NOMO-1 treated with DMSO at 0.1 percent for 48 hours (cell line): ENCODE measurements at regions not wholly inside any gene's neighbourhood (a gene's known extent, or its start where the extent isn't known, plus 50 kb on each side); places are given as distances from the start of the nearest gene placed in this dataset.
"Not testable (repeated sequence)": the region's sequence is repeated elsewhere in the genome, so short reads cannot be mapped to it uniquely, and the experiment has no call there.

Source experiments
- DNase-seq: peaks from one replicate; lab custom pipeline; 2025; ENCODE audit not compliant: unreplicated experiment; lab: John Stamatoyannopoulos, UW

GRCh38 chr6:15016813-15017212 is 229.1 kb upstream of the JARID2 start:
- no peak for DNase-seq

DNA sequence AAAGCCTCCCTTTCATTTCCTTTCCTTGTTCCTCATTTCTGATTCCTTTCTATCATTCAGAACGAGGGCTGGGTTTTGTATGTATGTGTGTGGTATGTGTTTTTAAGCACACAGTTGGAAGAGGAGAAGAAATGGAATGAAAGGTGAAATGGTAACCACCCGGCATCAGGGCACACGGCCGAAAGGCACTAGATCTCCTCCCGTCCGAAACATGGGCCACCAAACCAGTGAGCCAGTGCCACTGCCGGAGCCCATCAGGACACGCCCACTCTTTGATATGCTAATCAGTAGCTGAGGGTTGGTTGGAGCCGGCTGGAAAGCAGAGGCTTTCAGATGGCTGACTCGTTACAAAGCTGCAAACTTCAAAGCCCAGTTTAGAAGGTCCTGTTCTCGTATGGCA is 228.6 kb upstream of the JARID2 start:
- DNase-seq = peak; percentile 65

DNA sequence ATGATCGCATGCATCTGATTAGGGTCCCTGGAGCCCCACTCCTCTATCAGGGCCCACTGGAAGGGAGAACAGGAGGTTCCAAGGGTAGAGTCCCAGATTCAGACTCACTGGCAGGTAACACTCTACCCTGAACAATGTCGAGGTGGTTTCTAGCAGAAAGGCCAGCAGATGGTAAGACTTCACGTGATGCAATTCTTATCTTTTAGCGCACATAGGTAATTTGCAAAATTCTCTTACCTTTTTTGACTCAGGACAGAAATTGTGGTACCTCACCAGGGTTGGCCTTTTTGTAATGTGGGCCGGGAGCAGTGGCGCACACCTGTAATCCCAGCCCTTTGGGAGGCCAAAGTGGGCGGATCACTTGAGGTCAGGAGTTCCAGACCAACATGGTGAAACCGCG is 228.1 kb upstream of the JARID2 start:
- no peak for DNase-seq

DNA sequence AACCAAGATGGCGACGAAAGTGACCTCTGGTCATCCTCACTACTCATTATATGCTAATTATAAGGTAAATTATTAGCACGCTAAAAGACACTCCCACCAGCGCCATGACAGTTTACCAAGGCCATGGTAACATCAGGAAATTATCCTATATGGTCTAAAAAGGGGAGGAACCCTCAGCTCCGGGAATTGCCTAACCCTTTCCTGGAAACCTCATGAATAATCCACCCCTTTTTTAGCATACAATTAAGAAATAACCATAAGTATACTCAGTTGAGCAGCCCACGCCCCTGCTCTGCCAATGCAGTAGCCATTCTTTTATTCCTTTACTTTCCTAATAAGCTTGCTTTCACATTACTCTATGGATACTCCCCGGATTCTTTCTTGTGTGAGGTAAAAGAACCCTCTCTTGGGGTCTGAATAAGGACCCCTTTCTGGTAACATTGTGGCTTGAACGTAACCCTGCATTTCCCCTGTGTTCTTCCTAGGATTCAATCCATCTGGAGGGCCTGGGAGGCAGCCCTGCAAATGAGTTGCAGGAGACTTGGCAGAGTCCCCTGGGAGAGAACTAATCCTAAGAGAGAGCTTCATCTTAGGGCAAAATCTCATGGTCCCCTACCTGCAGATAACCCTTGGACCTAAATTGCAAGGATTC is 225.6 kb upstream of the JARID2 start:
- no peak for DNase-seq

- DNase-seq = no peak
Observed at GRCh38 chr6:15021074-15021473, 224.8 kb upstream of the JARID2 start.

- not testable (repeated sequence) for DNase-seq
Observed at GRCh38 chr6:15023018-15023417, 222.9 kb upstream of the JARID2 start.

DNA sequence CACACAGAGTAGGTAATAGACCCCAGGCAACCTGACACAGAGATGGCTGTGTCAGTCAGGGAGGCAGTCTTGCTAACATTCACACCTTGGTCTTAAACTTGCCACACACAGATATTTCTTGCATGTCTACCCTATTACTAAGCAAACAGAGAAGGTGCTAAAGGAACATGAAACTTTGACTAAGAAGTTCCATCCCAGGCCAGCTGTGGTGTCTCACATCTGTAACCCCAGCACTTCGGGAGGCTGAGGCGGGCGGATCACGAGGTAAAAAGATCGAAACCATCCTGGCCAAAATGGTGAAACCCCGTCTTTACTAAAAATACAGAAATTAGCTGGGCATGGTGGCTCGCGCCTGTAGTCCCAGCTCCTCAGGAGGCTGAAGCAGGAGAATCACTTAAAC is 222.4 kb upstream of the JARID2 start:
- no peak for DNase-seq

DNA sequence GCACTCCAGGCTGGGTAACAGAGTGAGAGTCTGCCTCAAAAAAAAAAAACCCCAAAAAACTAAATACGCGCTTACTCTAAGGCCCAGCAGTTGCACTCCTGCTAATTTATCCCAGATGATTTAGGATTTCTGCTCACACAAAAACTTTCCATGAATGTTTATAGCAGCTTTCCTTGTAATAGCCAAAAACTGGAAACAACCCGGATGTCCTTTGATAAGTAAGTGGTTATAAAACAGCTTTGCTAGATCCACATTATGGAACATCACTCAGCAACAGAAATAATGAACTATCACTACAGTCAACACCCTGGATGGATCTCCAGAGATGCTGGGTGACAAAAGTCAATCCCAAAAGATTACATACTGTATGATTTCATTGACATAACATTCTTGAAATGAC is 220.4 kb upstream of the JARID2 start:
- no peak for DNase-seq

DNA sequence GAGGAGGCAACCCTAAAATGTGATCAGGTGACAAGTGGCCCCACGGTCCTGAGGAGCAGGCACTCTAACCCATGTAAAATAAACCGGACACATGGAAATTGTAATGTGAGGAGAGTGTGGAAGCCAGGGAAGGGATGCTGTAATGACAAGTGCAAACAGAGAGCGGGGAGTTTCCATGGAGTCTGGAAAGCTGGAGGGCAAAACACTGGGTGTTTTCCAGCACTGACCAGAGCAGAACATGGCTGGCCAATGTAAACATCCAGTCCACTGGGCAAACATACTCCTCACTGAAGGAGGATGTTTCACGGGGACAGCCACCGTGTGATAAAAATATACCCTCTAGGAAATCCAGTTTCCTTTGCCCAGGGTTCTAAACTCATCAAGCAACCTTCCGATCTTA is 219.0 kb upstream of the JARID2 start:
- no peak for DNase-seq

DNA sequence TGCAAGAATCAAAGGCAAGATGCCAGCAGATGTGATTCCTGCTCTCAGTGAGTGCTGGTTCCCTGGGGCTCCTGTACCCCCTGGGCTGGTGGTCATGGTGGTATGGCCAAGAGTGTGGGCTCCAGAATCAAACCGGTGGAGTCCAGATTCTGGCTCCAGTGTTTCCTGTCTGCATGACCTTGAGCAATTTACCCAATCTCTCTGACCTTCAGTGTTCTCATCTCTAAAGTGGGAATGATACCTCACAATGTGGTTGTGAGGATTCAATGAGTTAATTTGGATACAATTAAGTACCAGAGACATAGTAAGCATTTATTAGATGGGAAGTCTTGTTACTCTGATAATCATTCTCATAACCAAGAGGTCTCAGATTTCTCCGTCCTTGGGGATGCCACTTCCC is 218.4 kb upstream of the JARID2 start:
- DNase-seq = no peak

DNA sequence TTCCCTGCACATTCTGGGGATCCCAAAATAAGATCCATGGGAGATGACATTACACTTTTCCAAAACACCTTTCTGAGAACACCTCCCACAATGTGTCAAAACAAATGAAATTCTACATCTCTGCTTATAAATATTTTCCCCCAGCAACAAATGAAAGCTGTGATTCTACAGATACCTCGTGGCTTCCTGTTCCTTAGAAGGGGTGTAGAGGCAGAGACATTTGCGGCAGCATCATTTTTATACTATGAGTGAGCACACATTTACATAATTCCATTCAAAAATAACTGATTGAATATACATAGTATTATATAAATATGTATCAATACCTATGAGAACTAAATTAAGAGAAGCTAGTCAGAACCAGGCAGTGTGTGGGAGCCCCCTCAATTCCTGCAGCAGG is 213.9 kb upstream of the JARID2 start:
- DNase-seq = no peak

DNA sequence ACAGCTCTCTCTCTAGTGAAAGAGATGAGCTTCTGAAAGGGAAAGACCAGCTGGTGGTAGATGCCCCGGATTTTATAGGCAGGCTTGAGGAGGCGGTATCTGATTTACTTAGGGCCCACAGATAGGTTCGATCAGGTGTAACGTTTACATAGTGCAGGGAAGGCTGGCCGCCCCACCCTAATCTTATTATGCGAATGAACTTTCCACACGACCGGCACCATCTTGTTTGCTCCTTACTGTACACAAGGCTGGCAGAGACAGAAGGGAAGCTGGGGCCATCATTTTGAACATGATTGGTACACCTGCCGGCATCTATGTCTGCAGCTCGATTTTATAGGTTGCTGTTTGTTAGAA is 212.0 kb upstream of the JARID2 start:
- no peak for DNase-seq

DNA sequence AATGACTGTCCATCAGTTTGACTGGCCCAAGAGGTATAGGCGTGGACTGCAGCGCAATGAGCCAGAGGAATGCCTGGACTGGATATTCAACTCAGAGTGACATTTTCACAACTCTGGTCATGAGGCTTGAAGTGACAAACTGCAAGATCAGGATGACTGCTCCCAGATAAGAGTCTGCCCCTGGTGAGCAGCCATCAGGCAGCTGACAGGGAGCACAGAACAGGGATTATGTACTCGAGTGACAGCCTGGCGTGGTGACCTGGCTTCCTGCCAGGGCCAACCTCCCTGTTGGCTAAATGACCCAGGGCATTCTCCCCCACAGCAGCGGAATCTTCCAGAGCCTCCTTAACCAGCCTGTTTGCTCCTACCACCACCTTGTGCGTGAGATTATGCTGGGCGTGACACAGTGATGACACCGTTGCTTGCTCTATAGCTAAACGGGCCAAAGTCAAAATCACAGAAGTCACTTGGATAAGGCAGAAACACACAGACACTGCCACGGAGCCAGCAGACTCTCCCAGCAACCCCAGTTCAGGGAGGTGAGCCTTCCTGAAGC is 209.1 kb upstream of the JARID2 start:
- DNase-seq = no peak

GRCh38 chr6:15037253-15037652 is 208.6 kb upstream of the JARID2 start:
- DNase-seq = no peak

DNA sequence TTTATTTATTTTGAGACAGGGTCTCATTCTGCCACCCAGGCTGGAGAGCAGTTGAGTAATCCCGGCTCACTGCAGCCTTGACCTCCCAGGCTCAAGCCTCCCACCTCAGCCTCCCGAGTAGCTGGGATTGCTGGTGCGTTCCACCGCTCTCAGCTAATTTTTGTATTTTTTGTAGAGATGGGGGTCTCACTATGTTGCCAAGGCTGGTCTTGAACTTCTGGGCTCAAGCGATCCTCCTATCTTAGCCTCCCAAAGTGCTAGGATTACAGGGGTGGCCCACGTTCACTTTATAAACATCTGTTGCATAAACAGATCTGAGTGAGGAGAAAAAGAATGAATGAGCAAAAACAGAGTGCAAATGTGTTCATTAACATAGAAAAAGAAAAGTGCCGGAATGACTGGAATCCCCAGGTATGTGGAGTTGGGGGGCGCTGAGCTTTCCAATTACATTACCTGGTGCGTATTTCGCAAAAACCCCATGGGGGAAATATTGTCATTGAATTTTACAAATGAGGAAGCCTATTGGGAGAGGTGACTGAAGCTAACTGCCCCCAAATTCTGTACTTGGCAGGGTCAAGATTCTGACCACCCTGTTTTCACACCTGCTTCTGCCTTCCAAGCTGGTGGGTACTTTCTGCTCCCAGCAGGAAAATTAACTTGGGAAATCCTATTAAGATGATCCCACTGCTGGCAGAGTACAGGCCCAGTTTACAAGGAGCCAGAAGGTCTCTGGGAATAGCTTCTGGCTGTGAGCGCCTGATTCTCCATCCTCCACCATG is 207.7 kb upstream of the JARID2 start:
- DNase-seq = no peak

DNA sequence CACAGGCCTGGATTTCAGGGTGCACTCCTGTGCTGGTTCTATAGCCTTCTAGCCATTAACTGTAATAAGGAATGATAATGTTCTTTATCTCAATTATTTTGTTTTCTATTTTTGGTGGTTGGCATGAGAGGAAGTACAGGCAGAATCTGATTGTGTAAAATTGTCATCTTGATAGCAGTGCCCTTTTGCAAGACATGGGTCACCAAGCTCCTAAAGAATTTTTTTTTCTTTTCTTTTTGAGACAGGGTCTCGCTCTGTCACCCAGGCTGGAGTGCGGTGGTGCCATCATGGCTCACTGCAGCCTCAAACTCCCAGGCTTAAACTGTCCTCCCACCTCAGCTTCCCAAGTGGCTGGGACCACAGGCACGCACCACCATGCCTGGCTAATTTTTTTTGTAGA is 206.7 kb upstream of the JARID2 start:
- peak; percentile 12 for DNase-seq

DNA sequence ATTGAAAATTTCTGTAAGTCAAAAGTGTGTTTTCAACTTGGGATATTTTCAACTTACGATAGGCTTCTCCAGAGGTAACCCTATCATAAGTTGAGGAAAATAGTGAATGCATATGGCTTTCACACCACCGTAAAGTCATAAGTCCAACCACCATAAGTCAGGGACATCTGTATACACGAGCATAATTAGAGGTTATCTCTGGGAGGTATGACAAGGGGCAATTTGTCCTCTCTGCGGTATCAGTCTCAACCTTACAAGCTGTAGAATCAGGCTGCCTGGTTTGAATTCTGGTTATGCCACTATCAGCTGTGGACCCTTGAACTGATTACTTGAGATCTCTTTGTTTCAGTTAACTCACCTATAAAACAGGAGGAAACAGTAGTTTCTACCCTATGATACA is 202.9 kb upstream of the JARID2 start:
- DNase-seq = no peak

- no peak for DNase-seq
Observed at GRCh38 chr6:15044146-15044882, 201.6 kb upstream of the JARID2 start.

- DNase-seq = no peak
Observed at GRCh38 chr6:15044948-15045347, 200.9 kb upstream of the JARID2 start.

DNA sequence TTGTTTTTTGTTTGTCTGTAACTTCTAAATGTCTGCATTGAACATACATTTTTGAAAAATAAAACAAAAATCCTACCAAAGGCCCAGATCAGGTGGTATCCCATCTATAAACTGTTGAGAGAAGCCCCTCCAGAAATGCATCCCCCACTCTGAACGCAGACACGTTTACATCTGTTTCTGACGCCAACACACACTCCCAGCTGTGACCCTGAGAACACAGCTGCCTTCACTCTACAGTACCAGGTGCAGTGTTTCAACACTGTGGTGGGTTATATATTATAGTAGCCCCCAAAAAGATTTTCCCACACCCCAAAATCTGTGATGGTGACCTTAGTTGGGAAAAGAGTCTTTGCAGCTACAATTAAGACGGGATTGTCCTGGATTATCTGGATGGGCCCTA is 199.1 kb upstream of the JARID2 start:
- DNase-seq = no peak

GRCh38 chr6:15048367-15048766 is 197.5 kb upstream of the JARID2 start:
- no peak for DNase-seq
